Spinal cord (tissue), 9 donors: ENCODE measurements at regions not wholly inside any gene's neighbourhood (a gene's known extent, or its start where the extent isn't known, plus 50 kb on each side); places are given as distances from the start of the nearest gene placed in this dataset.

Experiments used
- DNase-seq, 6 donors: peaks; one replicate each; pipeline versions ENCODE4 v3.0.0 to v3.0.0-alpha.2; 2013 to 2015; ENCODE audit warnings: low spot score in 6 of 6, low read depth in 4 of 6
- H3K27ac ChIP-seq: one replicate; pipeline ENCODE4 v1.5.1; 2013; ENCODE audit warnings: low read depth, low read length, control low read depth
- H3K27me3 ChIP-seq: one replicate; pipeline ENCODE4 v1.6.1; 2013; ENCODE audit warnings: low read length; ENCODE audit not compliant: control insufficient read depth, insufficient read depth
- H3K36me3 ChIP-seq: one replicate; pipeline ENCODE4 v1.6.1; 2013; ENCODE audit warnings: low read length; ENCODE audit not compliant: control insufficient read depth, insufficient read depth
- H3K4me1 ChIP-seq: one replicate; pipeline ENCODE4 v1.6.1; 2013; ENCODE audit warnings: low read length; ENCODE audit not compliant: control insufficient read depth, insufficient read depth
- H3K4me3 ChIP-seq: one replicate; pipeline ENCODE4 v1.5.1; 2013; ENCODE audit warnings: low read depth, low read length, control low read depth
- H3K9me3 ChIP-seq: one replicate; pipeline ENCODE4 v1.6.1; 2013; ENCODE audit warnings: low read length; ENCODE audit not compliant: control insufficient read depth, insufficient read depth
- WGBS: methylation state at CpG from one replicate; pipeline ENCODE4 v1.1.5; 2013; ENCODE audit warnings: missing lambda C conversion rate; ENCODE audit not compliant: insufficient coverage; 5-methylcytosine and 5-hydroxymethylcytosine counted together
- donor health status: healthy.

- Histone ChIP-seq H3K4me3 (no peak overlapping the region), H3K27me3 (no peaks in the 10 kb centered on the region), H3K9me3 (no peaks in the 10 kb centered on the region), H3K27ac (no peak overlapping the region), H3K36me3 (no peaks in the 10 kb centered on the region), H3K4me1 (no peaks in the 10 kb centered on the region)
- no CpG with 5 or more reads among the region's 2 CpGs for WGBS
- no peak for DNase-seq
Observed at GRCh38 chr5:165887147-165887546, 2381.7 kb downstream of the MAT2B start.

DNA sequence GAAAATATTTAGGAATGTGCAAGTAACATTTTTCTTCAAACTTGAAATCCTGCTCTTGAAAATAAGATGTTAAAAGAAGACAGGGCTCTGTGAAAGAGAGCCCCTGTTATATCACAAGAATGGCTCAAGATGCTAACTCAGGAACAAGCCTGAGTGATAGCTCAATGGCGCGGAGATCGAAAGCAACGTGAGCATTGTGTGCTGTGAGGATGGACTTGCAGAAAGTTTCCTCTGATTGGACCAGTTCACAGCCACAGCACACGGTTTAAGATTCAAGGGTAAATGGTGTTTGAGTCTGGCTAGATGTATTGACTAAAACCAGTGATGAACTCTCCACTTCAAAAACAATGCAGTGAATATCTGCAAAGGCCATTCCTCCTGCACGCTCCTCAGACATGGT is 2387.0 kb downstream of the MAT2B start:
- Histone ChIP-seq H3K4me1 (no peaks in the 10 kb centered on the region), H3K27me3 (no peaks in the 10 kb centered on the region), H3K27ac (no peak overlapping the region), H3K36me3 (no peaks in the 10 kb centered on the region), H3K9me3 (no peaks in the 10 kb centered on the region), H3K4me3 (no peak overlapping the region)
- DNase-seq = peak in 1 of 6 donors; percentile 9
- WGBS = 100% methylated on average over 1 of the region's 6 CpGs

GRCh38 chr5:165894916-165895315 is 2389.5 kb downstream of the MAT2B start:
- H3K36me3 ChIP-seq = no peaks in the 10 kb centered on the region
- WGBS = 67% methylated on average over 1 of the region's 3 CpGs
- no peak for DNase-seq
- no peaks in the 10 kb centered on the region for H3K4me1 ChIP-seq
- no peak overlapping the region for H3K4me3 ChIP-seq
- H3K27me3 ChIP-seq = no peaks in the 10 kb centered on the region
- no peak overlapping the region for H3K27ac ChIP-seq
- no peaks in the 10 kb centered on the region for H3K9me3 ChIP-seq

DNA sequence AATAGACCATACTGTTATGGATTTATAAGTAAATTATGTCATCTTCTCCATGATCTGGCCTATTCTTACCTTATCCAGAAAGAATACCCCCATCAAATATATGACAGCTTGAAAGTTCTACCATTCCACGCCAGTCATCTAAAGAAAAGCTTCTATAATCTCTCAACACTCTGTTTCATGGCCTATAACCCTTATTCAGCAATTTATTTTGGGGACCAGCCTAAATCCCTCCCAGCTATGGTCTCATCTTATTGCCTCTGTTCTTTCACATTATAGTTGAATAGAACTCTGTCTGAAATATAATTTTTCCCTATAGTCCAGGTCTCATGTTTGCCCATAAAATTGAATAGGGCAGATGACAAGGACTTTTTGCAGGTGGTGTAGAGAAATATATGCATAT is 2387.6 kb upstream of the WWC1 start:
- H3K9me3 ChIP-seq = no peaks in the 10 kb centered on the region
- no peak overlapping the region for H3K27ac ChIP-seq
- H3K4me3 ChIP-seq = no peak overlapping the region
- DNase-seq = no peak
- 91% methylated on average over 1 of the region's 1 CpG for WGBS
- H3K27me3 ChIP-seq = no peaks in the 10 kb centered on the region
- H3K36me3 ChIP-seq = no peaks in the 10 kb centered on the region
- H3K4me1 ChIP-seq = no peaks in the 10 kb centered on the region

GRCh38 chr5:165906871-165907270 is 2384.6 kb upstream of the WWC1 start:
- DNase-seq = no peak
- Histone ChIP-seq H3K4me3 (no peak overlapping the region), H3K27me3 (no peaks in the 10 kb centered on the region), H3K27ac (no peak overlapping the region), H3K4me1 (no peaks in the 10 kb centered on the region), H3K9me3 (peaks cover 3% of the 10 kb centered on the region), H3K36me3 (no peaks in the 10 kb centered on the region)

DNA sequence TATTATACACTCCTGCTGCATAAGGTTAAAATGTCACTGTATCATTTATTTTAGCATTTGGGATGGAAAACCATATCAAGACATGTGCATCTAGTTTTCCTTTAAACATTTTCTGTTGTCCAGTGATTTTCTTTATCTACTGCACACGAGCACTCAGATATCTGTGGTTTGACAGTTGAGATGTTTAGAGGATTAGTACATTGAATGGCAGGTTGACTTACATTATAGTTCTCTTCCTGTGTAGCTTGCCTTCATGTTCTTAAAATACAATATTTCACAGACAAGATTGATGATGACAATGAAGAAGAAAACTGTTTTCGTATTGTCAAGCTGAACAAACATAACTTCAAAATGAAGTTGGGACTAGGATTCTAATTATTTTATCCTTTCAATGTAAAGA is 2378.4 kb upstream of the WWC1 start:
- no peak for DNase-seq
- Histone ChIP-seq H3K4me3 (no peak overlapping the region), H3K36me3 (no peaks in the 10 kb centered on the region), H3K4me1 (no peaks in the 10 kb centered on the region), H3K27me3 (no peaks in the 10 kb centered on the region), H3K9me3 (peaks cover 3% of the 10 kb centered on the region), H3K27ac (no peak overlapping the region)
- no CpG with 5 or more reads among the region's 2 CpGs for WGBS

- Histone ChIP-seq H3K36me3 (no peaks in the 10 kb centered on the region), H3K4me3 (no peak overlapping the region), H3K27me3 (no peaks in the 10 kb centered on the region), H3K27ac (no peak overlapping the region), H3K4me1 (no peaks in the 10 kb centered on the region), H3K9me3 (no peaks in the 10 kb centered on the region)
- no peak for DNase-seq
- whole genome bisulfite sequencing = 96% methylated on average over 3 of the region's 6 CpGs
Observed at GRCh38 chr5:165914456-165914855, 2377.0 kb upstream of the WWC1 start.

DNA sequence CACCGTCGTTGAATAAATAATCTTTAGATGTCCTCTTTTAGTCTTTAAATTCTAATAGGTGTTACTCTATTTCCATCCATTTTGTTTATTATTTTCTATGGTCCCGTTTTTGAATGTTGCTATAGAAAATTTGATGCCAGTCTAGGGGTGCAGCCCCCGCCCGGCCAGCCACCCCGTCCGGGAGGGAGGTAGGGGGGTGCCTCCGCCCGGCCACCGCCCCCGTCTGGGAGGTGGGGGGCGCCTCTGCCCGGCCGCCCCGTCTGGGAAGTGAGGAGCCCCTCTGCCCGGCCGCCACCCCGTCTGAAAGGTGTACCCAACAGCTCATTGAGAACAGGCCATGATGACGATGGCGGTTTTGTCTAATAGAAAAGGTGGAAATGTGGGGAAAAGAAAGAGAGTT is 2372.2 kb upstream of the WWC1 start:
- Histone ChIP-seq H3K4me3 (no peak overlapping the region), H3K9me3 (no peaks in the 10 kb centered on the region), H3K27ac (no peak overlapping the region), H3K27me3 (no peaks in the 10 kb centered on the region), H3K36me3 (no peaks in the 10 kb centered on the region), H3K4me1 (no peaks in the 10 kb centered on the region)
- DNase-seq = no peak
- 97% methylated on average over 13 of the region's 20 CpGs for WGBS

GRCh38 chr5:165920655-165921054 is 2370.8 kb upstream of the WWC1 start:
- no peaks in the 10 kb centered on the region for H3K9me3 ChIP-seq
- no peaks in the 10 kb centered on the region for H3K4me1 ChIP-seq
- no peak overlapping the region for H3K27ac ChIP-seq
- H3K4me3 ChIP-seq = no peak overlapping the region
- H3K36me3 ChIP-seq = no peaks in the 10 kb centered on the region
- H3K27me3 ChIP-seq = no peaks in the 10 kb centered on the region
- no CpG with 5 or more reads among the region's 1 CpG for WGBS
- DNase-seq = no peak

DNA sequence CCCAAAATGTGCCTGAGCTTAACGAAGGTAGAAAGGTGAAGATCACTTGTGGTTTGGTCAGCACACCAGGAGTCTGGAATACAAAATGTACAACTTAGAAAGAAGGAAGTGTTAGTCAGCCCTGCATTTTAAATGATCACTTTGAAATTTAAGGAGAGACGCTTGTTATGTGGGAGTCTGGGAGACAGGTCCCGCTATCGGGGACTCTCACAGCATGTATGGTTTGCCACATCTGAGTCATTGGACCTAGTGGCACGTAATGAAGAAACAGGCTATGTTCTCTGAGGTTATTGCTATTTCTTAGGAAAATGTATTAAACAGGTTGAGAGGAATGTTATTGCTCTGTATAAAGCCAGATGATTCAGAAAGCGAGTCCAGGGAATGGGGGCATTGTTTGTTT is 2362.5 kb upstream of the WWC1 start:
- no peak overlapping the region for H3K27ac ChIP-seq
- 93% methylated on average over 5 of the region's 6 CpGs for WGBS
- H3K9me3 ChIP-seq = no peaks in the 10 kb centered on the region
- no peaks in the 10 kb centered on the region for H3K36me3 ChIP-seq
- H3K27me3 ChIP-seq = no peaks in the 10 kb centered on the region
- no peak for DNase-seq
- no peaks in the 10 kb centered on the region for H3K4me1 ChIP-seq
- no peak overlapping the region for H3K4me3 ChIP-seq
